SK-N-SH (cell line): ENCODE measurements at regions not wholly inside any gene's neighbourhood (a gene's known extent, or its start where the extent isn't known, plus 50 kb on each side); places are given as distances from the start of the nearest gene placed in this dataset.

ENCODE experiments used
- CTCF ChIA-PET: fragments of 300-600, 350-600 bp; formaldehyde crosslinking; extraction: SDS; loops from one replicate; lab custom pipeline; 2021; lab: Yijun Ruan, JAX
- POLR2A ChIA-PET: fragments of 350-600 bp; sonication (Branson Sonifier 250); formaldehyde crosslinking; extraction: SDS; loops from one replicate; lab custom pipeline; 2020; ENCODE audit warnings: antibody characterized with exemption, inconsistent platforms; lab: Yijun Ruan, JAX
- DNase-seq: peaks from one replicate; pipeline ENCODE4 v3.0.0; 2012
- H2AFZ ChIP-seq: fragments of 200-600 bp; sonication (generic); 2 replicates; pipeline ENCODE4 v1.8.1; 2016; ENCODE audit warnings: antibody characterized with exemption, mild to moderate bottlenecking, low read depth
- H3F3A ChIP-seq: fragments of 200-600 bp; sonication (generic); replicated peaks from 2 replicates; pipeline ENCODE3; 2016; ENCODE audit warnings: antibody characterized with exemption, mild to moderate bottlenecking; ENCODE audit not compliant: insufficient read depth
- H3K27ac ChIP-seq, 2 experiments: fragments of 200-500 bp in 1 of 2; fragments of 200-600 bp in 1 of 2; sonication (Bioruptor generic) in 1 of 2; sonication (generic), shearing (Covaris generic) in 1 of 2; 2 replicates each; pipeline versions ENCODE4 v1.5.1 to v1.6.1; 2014 to 2016; ENCODE audit warnings: low read depth in 2 of 2, inconsistent platforms in 1 of 2, low read length in 1 of 2, mild to moderate bottlenecking in 1 of 2, mixed read lengths in 1 of 2
- H3K27me3 ChIP-seq: fragments of 200-600 bp; sonication (generic), shearing (Covaris generic); 2 replicates; pipeline ENCODE4 v1.6.1; 2016; ENCODE audit warnings: mixed run types; ENCODE audit not compliant: insufficient read depth
- H3K36me3 ChIP-seq, 2 experiments: fragments of 200-500 bp in 1 of 2; fragments of 200-600 bp in 1 of 2; sonication (Bioruptor generic) in 1 of 2; sonication (generic) in 1 of 2; replicated peaks in 1 of 2; 2 replicates each; pipeline versions ENCODE3 to v1.5.1; 2014 to 2016; ENCODE audit warnings: low read length in 1 of 2, mild to moderate bottlenecking in 1 of 2; ENCODE audit not compliant: insufficient read depth in 2 of 2, control insufficient read depth in 1 of 2
- H3K4me1 ChIP-seq, 2 experiments: fragments of 200-500 bp in 1 of 2; fragments of 200-600 bp in 1 of 2; sonication (Bioruptor generic) in 1 of 2; sonication (generic), shearing (Covaris generic) in 1 of 2; 2 replicates each; pipeline versions ENCODE4 v1.5.1 to v1.6.1; 2014 to 2016; ENCODE audit warnings: low read depth in 1 of 2, low read length in 1 of 2, mixed run types in 1 of 2; ENCODE audit not compliant: insufficient read depth in 2 of 2, control insufficient read depth in 1 of 2
- H3K4me2 ChIP-seq: fragments of 200-600 bp; sonication (generic), shearing (Covaris generic); 2 replicates; pipeline ENCODE4 v1.6.1; 2017; ENCODE audit warnings: mixed run types
- H3K4me3 ChIP-seq, 2 experiments: fragments of 200-500 bp in 1 of 2; fragments of 200-600 bp in 1 of 2; sonication (Bioruptor generic) in 1 of 2; sonication (generic), shearing (Covaris generic) in 1 of 2; 2 replicates each; pipeline versions ENCODE4 v1.5.1 to v1.8.1; 2014 to 2016; ENCODE audit warnings: low read depth in 2 of 2, inconsistent platforms in 1 of 2, low read length in 1 of 2, mild to moderate bottlenecking in 1 of 2, mixed read lengths in 1 of 2, moderate library complexity in 1 of 2
- H3K79me2 ChIP-seq: fragments of 200-600 bp; sonication (generic); 2 replicates; pipeline ENCODE4 v1.8.1; 2017; ENCODE audit warnings: mild to moderate bottlenecking; ENCODE audit not compliant: insufficient read depth
- H3K9ac ChIP-seq: fragments of 200-600 bp; sonication (generic); 2 replicates; pipeline ENCODE4 v1.6.1; 2017; ENCODE audit warnings: mixed run types
- H3K9me2 ChIP-seq: fragments of 200-600 bp; sonication (generic); 2 replicates; pipeline ENCODE4 v1.6.1; 2017; ENCODE audit warnings: mixed run types
- H3K9me3 ChIP-seq: fragments of 200-600 bp; sonication (generic); 2 replicates; pipeline ENCODE4 v1.6.1; 2017; ENCODE audit warnings: mixed run types, mild to moderate bottlenecking, moderate library complexity
- H4K20me1 ChIP-seq: fragments of 200-600 bp; sonication (generic); 2 replicates; pipeline ENCODE4 v1.6.1; 2017; ENCODE audit warnings: mild to moderate bottlenecking, mixed run types; ENCODE audit not compliant: insufficient read depth
- EP300 ChIP-seq, 2 experiments: IDR thresholded peaks; 2 replicates each; pipeline versions ENCODE4 v1.4.0 to v1.6.1; 2012; ENCODE audit warnings: borderline replicate concordance in 1 of 2, low read depth in 1 of 2, low read length in 1 of 2
- EZH2phosphoT487 ChIP-seq: fragments of 200-600 bp; sonication (generic); IDR thresholded peaks from 2 replicates; pipeline ENCODE4 v1.6.1; 2017; ENCODE audit warnings: low read depth, mixed run types, mild to moderate bottlenecking, antibody characterized with exemption, moderate library complexity, borderline replicate concordance
- FOXJ3 ChIP-seq: sonication (generic); formaldehyde crosslinking; IDR thresholded peaks from 2 replicates; pipeline ENCODE4 v1.5.1; 2020; ENCODE audit warnings: mild to moderate bottlenecking, missing genetic modification reagents
- FOXM1 ChIP-seq: IDR thresholded peaks from 2 replicates; pipeline ENCODE4 v1.4.0; 2012; ENCODE audit warnings: low read depth, mild to moderate bottlenecking
- MEF2A ChIP-seq: IDR thresholded peaks from 2 replicates; pipeline ENCODE4 v1.4.0; 2012; ENCODE audit warnings: low read depth, borderline replicate concordance
- NRF1 ChIP-seq: IDR thresholded peaks from 2 replicates; pipeline ENCODE4 v1.6.1; 2012; ENCODE audit warnings: low read depth, mild to moderate bottlenecking, low read length
- PBX3 ChIP-seq: IDR thresholded peaks from 2 replicates; pipeline ENCODE4; 2012
- RCOR1 ChIP-seq: fragments of 150-350 bp; IDR thresholded peaks from 2 replicates; pipeline ENCODE4 v1.6.1; 2017; ENCODE audit warnings: antibody characterized with exemption, low read length
- REST ChIP-seq: IDR thresholded peaks from 2 replicates; pipeline ENCODE4 v1.6.1; 2012; ENCODE audit warnings: mild to moderate bottlenecking, low read depth, low read length, moderate library complexity
- RXRA ChIP-seq: IDR thresholded peaks from 2 replicates; pipeline ENCODE4 v1.4.0; 2012; ENCODE audit warnings: low read depth, mild to moderate bottlenecking, borderline replicate concordance
- WGBS: methylation state at CpG from one replicate; pipeline ENCODE4 v1.1.6; 2017; ENCODE audit warnings: low lambda C conversion rate; 5-methylcytosine and 5-hydroxymethylcytosine counted together

GRCh38 chr3:80051602-80051962 is 283.8 kb upstream of the ROBO1 start:
- peak; percentile 12 for DNase-seq
- Histone ChIP-seq H3K27ac (no peak overlapping the region), H2AFZ (no peak overlapping the region), H3K9me2 (no peaks in the 10 kb centered on the region; the same call in 1 of the 2 replicates), H3K36me3 (no peaks in the 10 kb centered on the region), H3K27me3 (no peaks in the 10 kb centered on the region), H3K4me1 (no peaks in the 10 kb centered on the region), H3K9ac (no peak overlapping the region), H3K9me3 (no peaks in the 10 kb centered on the region), H4K20me1 (no peaks in the 10 kb centered on the region), H3F3A (no peaks in the 10 kb centered on the region), H3K4me2 (no peak overlapping the region), H3K4me3 (no peak overlapping the region), H3K79me2 (no peaks in the 10 kb centered on the region)
- TF ChIP-seq EP300 (IDR thresholded peaks at IDR 0.05; ENCODE audit: borderline replicate concordance in 1 of 2, low read depth in 1 of 2, low read length in 1 of 2) (no peak), RCOR1 (no peak), PBX3 (no peak), FOXM1 (no peak), EZH2phosphoT487 (no peak), FOXJ3 (CRISPR knock-in tag) (no peak), REST (no peak), NRF1 (no peak)
- POLR2A ChIA-PET = no interaction called here
- WGBS = no CpG with 5 or more reads among the region's 7 CpGs
- CTCF ChIA-PET = no interaction called here

GRCh38 chr3:80050826-80051601 is 283.2 kb upstream of the ROBO1 start:
- H3K4me2 ChIP-seq = no peak overlapping the region
- ChIA-PET CTCF (no interaction called here), POLR2A (no interaction called here)
- no peak overlapping the region for H3K9ac ChIP-seq
- no peak overlapping the region for H3K27ac ChIP-seq
- no peaks in the 10 kb centered on the region; the same call in 1 of the 2 replicates for H3K9me2 ChIP-seq
- 82% methylated on average over 17 of the region's 34 CpGs for WGBS
- H3K4me3 ChIP-seq = no peak overlapping the region
- H4K20me1 ChIP-seq = no peaks in the 10 kb centered on the region
- no peak overlapping the region for H2AFZ ChIP-seq
- no peaks in the 10 kb centered on the region for H3K79me2 ChIP-seq
- H3K4me1 ChIP-seq = no peaks in the 10 kb centered on the region
- H3K9me3 ChIP-seq = no peaks in the 10 kb centered on the region
- DNase-seq = peak; percentile 7
- no peaks in the 10 kb centered on the region for H3K27me3 ChIP-seq
- H3F3A ChIP-seq = no peaks in the 10 kb centered on the region
- TF ChIP-seq MEF2A = no peak
- no peak for TF ChIP-seq RXRA
- TF ChIP-seq, all 33 proteins: peak for 0
- H3K36me3 ChIP-seq = no peaks in the 10 kb centered on the region
